Urothelium cell line (cell line): ENCODE measurements at regions not wholly inside any gene's neighbourhood (a gene's known extent, or its start where the extent isn't known, plus 50 kb on each side); places are given as distances from the start of the nearest gene placed in this dataset.
"Not testable (repeated sequence)": the region's sequence is repeated elsewhere in the genome, so short reads cannot be mapped to it uniquely, and the experiment has no call there.

Experiments used
- DNase-seq: peaks from one replicate; pipeline ENCODE4 v3.0.0; 2011; ENCODE audit warnings: low spot score, mixed read lengths
- FAIRE-seq: peaks from 2 replicates; lab custom pipeline; 2011; peaks lifted over from hg19 to GRCh38; lab: Jason Lieb, UNC

- DNase-seq (no peak), FAIRE-seq (no peak)
These were observed 331.2 kb downstream of the THBS2 start for GRCh38 chr6:168922436-168922835.

GRCh38 chr6:168920289-168920688 is 333.4 kb downstream of the THBS2 start:
- no peak for FAIRE-seq

GRCh38 chr6:168919470-168920179 is 334.0 kb downstream of the THBS2 start:
- DNase-seq (no peak), FAIRE-seq (no peak)

More at GRCh38 chr6:168920289-168920688, 333.4 kb downstream of the THBS2 start:
- DNase-seq: no peak

GRCh38 chr6:168916576-168917211 is 337.0 kb downstream of the THBS2 start:
- DNase-seq (no peak), FAIRE-seq (no peak)

GRCh38 chr6:168915855-168916254 is 337.8 kb downstream of the THBS2 start:
- FAIRE-seq (no peak), DNase-seq (no peak)

GRCh38 chr6:168915242-168915641 is 338.4 kb downstream of the THBS2 start:
- FAIRE-seq: no peak
- DNase-seq: no peak

GRCh38 chr6:168913866-168914469 is 339.7 kb downstream of the THBS2 start:
- FAIRE-seq: no peak
- DNase-seq: no peak

GRCh38 chr6:168913231-168913865 is 340.3 kb downstream of the THBS2 start:
- FAIRE-seq, DNase-seq: not testable (repeated sequence)

GRCh38 chr6:168909288-168909687 is 344.4 kb downstream of the THBS2 start:
- FAIRE-seq (no peak), DNase-seq (no peak)

GRCh38 chr6:168908887-168909286 is 344.8 kb downstream of the THBS2 start:
- FAIRE-seq: no peak
- DNase-seq: no peak

GRCh38 chr6:168908166-168908565 is 345.5 kb downstream of the THBS2 start:
- DNase-seq: no peak
- FAIRE-seq: no peak

GRCh38 chr6:168906391-168906790 is 347.3 kb downstream of the THBS2 start:
- DNase-seq (no peak), FAIRE-seq (no peak)

GRCh38 chr6:168905451-168906090 is 348.1 kb downstream of the THBS2 start:
- DNase-seq (peak; percentile 49), FAIRE-seq (no peak)

GRCh38 chr6:168903613-168904345 is 349.9 kb downstream of the THBS2 start:
- DNase-seq (no peak), FAIRE-seq (no peak)

GRCh38 chr6:168902075-168902474 is 351.6 kb downstream of the THBS2 start:
- FAIRE-seq: no peak

GRCh38 chr6:168901076-168901475 is 352.6 kb downstream of the THBS2 start:
- no peak for FAIRE-seq

More at GRCh38 chr6:168902075-168902474, 351.6 kb downstream of the THBS2 start:
- DNase-seq: no peak

GRCh38 chr6:168896321-168896720 is 357.3 kb downstream of the THBS2 start:
- FAIRE-seq (no peak), DNase-seq (no peak)

More at GRCh38 chr6:168901076-168901475, 352.6 kb downstream of the THBS2 start:
- DNase-seq: no peak

- FAIRE-seq (peak; percentile 52), DNase-seq (peak; percentile 89)
These were observed 358.4 kb downstream of the THBS2 start for GRCh38 chr6:168895102-168895812.

- FAIRE-seq: no peak
- no peak for DNase-seq
These were observed 361.6 kb downstream of the THBS2 start for GRCh38 chr6:168892031-168892430.

- DNase-seq (no peak), FAIRE-seq (no peak)
These were observed 362.7 kb downstream of the THBS2 start for GRCh38 chr6:168890981-168891365.
